K562 (cell line): ENCODE measurements at regions not wholly inside any gene's neighbourhood (a gene's known extent, or its start where the extent isn't known, plus 50 kb on each side); places are given as distances from the start of the nearest gene placed in this dataset.

Source experiments
- ATAC-seq: fragments of 200-7000 bp; cut with Tn5 transposase; 3 replicates; pipeline ENCODE4 v1.9.1; 2020; ENCODE audit warnings: moderate library complexity
- BruUV-seq: library from RNA; stranded (reverse); fragments of 400-500 nt; replicated peaks from 2 replicates; lab custom pipeline; 2021; lab: Mats Ljungman, UMichigan
- CTCF ChIA-PET: fragments of 300-600 bp; formaldehyde crosslinking; extraction: SDS; loops from one replicate; lab custom pipeline; 2021; ENCODE audit warnings: low intra/inter-chr PET ratio; lab: Yijun Ruan, JAX
- POLR2A ChIA-PET: fragments of 300-600, 350-650 bp; sonication (Branson Sonifier 250); formaldehyde crosslinking; extraction: SDS; loops from one replicate; lab custom pipeline; 2021; ENCODE audit warnings: antibody characterized with exemption, inconsistent platforms; lab: Yijun Ruan, JAX
- DNase-seq, 4 experiments: peaks; one replicate each; pipeline versions ENCODE4 v3.0.0 to v3.0.0-alpha.2; 2011 to 2018; ENCODE audit warnings: low spot score in 3 of 4, mixed read lengths in 3 of 4; ENCODE audit errors: extremely low read depth in 1 of 4
- FAIRE-seq: peaks from 2 replicates; lab custom pipeline; 2011; peaks lifted over from hg19 to GRCh38; lab: Jason Lieb, UNC
- H2AFZ ChIP-seq: 2 replicates; pipeline ENCODE4 v1.6.0; 2011; ENCODE audit warnings: low read depth, low read length, control low read depth, inconsistent platforms
- H3K27ac ChIP-seq: fragments of 200-600 bp; 3 replicates; pipeline ENCODE4 v1.8.0; 2011; ENCODE audit warnings: low read depth, mild to moderate bottlenecking, control low read depth, inconsistent platforms, low read length, moderate library complexity, mixed read lengths; ENCODE audit errors: extremely low read depth
- H3K27me3 ChIP-seq, 2 experiments: fragments of 300-600 bp in 1 of 2; 2 replicates in 1 of 2; 3 replicates in 1 of 2; pipeline versions ENCODE4 v1.6.0 to v1.8.0; 2011; ENCODE audit warnings: inconsistent platforms in 2 of 2, low read length in 2 of 2, mild to moderate bottlenecking in 1 of 2, mixed read lengths in 1 of 2, moderate library complexity in 1 of 2; ENCODE audit not compliant: control insufficient read depth in 2 of 2, insufficient read depth in 2 of 2
- H3K36me3 ChIP-seq: fragments of 300-600 bp; 3 replicates; pipeline ENCODE4 v1.8.0; 2011; ENCODE audit warnings: mild to moderate bottlenecking, low read length, inconsistent platforms; ENCODE audit not compliant: control insufficient read depth, insufficient read depth
- H3K4me1 ChIP-seq, 2 experiments: fragments of 200-600 bp in 1 of 2; replicated peaks in 1 of 2; 2 replicates in 1 of 2; 3 replicates in 1 of 2; pipeline versions ENCODE4 v1.5.1 to v1.8.0; 2011; ENCODE audit warnings: inconsistent platforms in 2 of 2, low read length in 2 of 2, mild to moderate bottlenecking in 1 of 2, mixed read lengths in 1 of 2, moderate library complexity in 1 of 2; ENCODE audit not compliant: control insufficient read depth in 2 of 2, insufficient read depth in 2 of 2
- H3K4me2 ChIP-seq: 2 replicates; pipeline ENCODE4 v1.6.1; 2011; ENCODE audit warnings: low read length, control low read depth, inconsistent platforms, mixed read lengths; ENCODE audit not compliant: insufficient read depth
- H3K4me3 ChIP-seq: fragments of 200-600 bp; sonication (generic), shearing (Covaris generic); 2 replicates; pipeline ENCODE4 v1.5.1; 2016; ENCODE audit warnings: control low read depth, inconsistent platforms
- H3K79me2 ChIP-seq: fragments of 200-600 bp; 3 replicates; pipeline ENCODE4 v1.8.0; 2011; ENCODE audit warnings: low read length, inconsistent platforms; ENCODE audit not compliant: control insufficient read depth, insufficient read depth
- H3K9ac ChIP-seq, 2 experiments: 2 replicates each; pipeline versions ENCODE4 v1.6.0 to v1.6.1; 2011; ENCODE audit warnings: low read depth in 2 of 2, low read length in 2 of 2, control low read depth in 1 of 2, inconsistent platforms in 1 of 2, mild to moderate bottlenecking in 1 of 2, mixed read lengths in 1 of 2; ENCODE audit not compliant: insufficient read depth in 1 of 2
- H3K9me1 ChIP-seq: one replicate; pipeline ENCODE4 v1.6.0; 2011; ENCODE audit warnings: inconsistent platforms, mild to moderate bottlenecking, low read length, moderate library complexity; ENCODE audit not compliant: control insufficient read depth, insufficient read depth
- H3K9me3 ChIP-seq: replicated peaks from 2 replicates; pipeline ENCODE4 v1.5.1; 2011; ENCODE audit warnings: low read depth, low read length, inconsistent platforms; ENCODE audit not compliant: control insufficient read depth, insufficient read depth
- H4K20me1 ChIP-seq: replicated peaks from 2 replicates; pipeline ENCODE4 v1.6.1; 2011; ENCODE audit warnings: low read length, inconsistent platforms, mixed read lengths; ENCODE audit not compliant: control insufficient read depth, insufficient read depth
- CBX5 ChIP-seq: IDR thresholded peaks from 2 replicates; pipeline ENCODE4 v1.6.1; 2014; ENCODE audit warnings: low read depth, borderline replicate concordance
- MEIS2 ChIP-seq: fragments of 450-650 bp; IDR thresholded peaks from 2 replicates; pipeline ENCODE4 v1.6.1; 2014; ENCODE audit warnings: mild to moderate bottlenecking; ENCODE audit not compliant: partially characterized antibody
- NFE2L1 ChIP-seq: fragments of 450-650 bp; IDR thresholded peaks from 2 replicates; pipeline ENCODE4 v1.6.1; 2016; ENCODE audit warnings: missing genetic modification characterization, low read depth, mild to moderate bottlenecking, missing compliant biosample characterization, moderate library complexity, borderline replicate concordance
- ZFP1 ChIP-seq: fragments of 450-650 bp; formaldehyde crosslinking; IDR thresholded peaks from 2 replicates; pipeline ENCODE4 v1.4.0; 2020; ENCODE audit warnings: mild to moderate bottlenecking, mixed read lengths
- ZNF253 ChIP-seq: fragments of 250-450 bp; sonication (Bioruptor Pico); conservative IDR thresholded peaks from 2 replicates; pipeline ENCODE4 v1.6.1; 2021; ENCODE audit warnings: mild to moderate bottlenecking
- WGBS: fragments of 100-300 bp; shearing (Covaris generic); methylation state at CpG from one replicate; pipeline ENCODE4 v1.1.6; 2016; ENCODE audit warnings: low coverage, mixed read lengths; ENCODE audit not compliant: insufficient coverage; ENCODE audit errors: missing lambda C conversion rate; 5-methylcytosine and 5-hydroxymethylcytosine counted together
- in situ Hi-C: fragments of 300-500 bp; cut with MboI; formaldehyde crosslinking; loops from 4 replicates; pipeline ENCODE4 v1.15.0; 2018; ENCODE audit warnings: inconsistent platforms, mixed read lengths
- intact Hi-C: fragments of 100-400 bp; cut with micrococcal nuclease; formaldehyde crosslinking; loops from 2 replicates; pipeline ENCODE4 v1.14.2; 2022
- TF ChIP-seq, protein P1 (sequence below): fragments of 450-650 bp; formaldehyde crosslinking; IDR thresholded peaks from 2 replicates; pipeline ENCODE4 v1.4.0; 2020; ENCODE audit warnings: mild to moderate bottlenecking, mixed read lengths
- TF ChIP-seq, protein P2 (sequence below): fragments of 450-650 bp; conservative IDR thresholded peaks from 2 replicates; pipeline ENCODE4 v1.6.1; 2016; ENCODE audit warnings: missing genetic modification characterization, low read depth, mild to moderate bottlenecking, missing compliant biosample characterization, moderate library complexity
- TF ChIP-seq, protein P3 (sequence below), 2 experiments: fragments of 200-800 bp in 1 of 2; sonication (Bioruptor generic) in 1 of 2; sonication (generic) in 1 of 2; formaldehyde crosslinking in 1 of 2; IDR thresholded peaks in 1 of 2; conservative IDR thresholded peaks in 1 of 2; 2 replicates each; pipeline versions ENCODE4 v1.5.0 to v1.6.1; 2016 to 2020; ENCODE audit warnings: missing compliant biosample characterization in 1 of 2, missing genetic modification characterization in 1 of 2, missing genetic modification reagents in 1 of 2
- TF ChIP-seq, protein P4 (sequence below), 2 experiments: fragments of 150-350 bp in 1 of 2; IDR thresholded peaks; 2 replicates each; pipeline ENCODE4 v1.6.1; 2012 to 2016; ENCODE audit warnings: low read depth in 2 of 2, low read length in 2 of 2, mild to moderate bottlenecking in 1 of 2, moderate library complexity in 1 of 2
- TF ChIP-seq, protein P5 (sequence below): sonication (generic); formaldehyde crosslinking; IDR thresholded peaks from 2 replicates; pipeline ENCODE4 v1.8.0; 2022; ENCODE audit warnings: missing genetic modification reagents, mild to moderate bottlenecking, moderate library complexity, borderline replicate concordance

DNA sequence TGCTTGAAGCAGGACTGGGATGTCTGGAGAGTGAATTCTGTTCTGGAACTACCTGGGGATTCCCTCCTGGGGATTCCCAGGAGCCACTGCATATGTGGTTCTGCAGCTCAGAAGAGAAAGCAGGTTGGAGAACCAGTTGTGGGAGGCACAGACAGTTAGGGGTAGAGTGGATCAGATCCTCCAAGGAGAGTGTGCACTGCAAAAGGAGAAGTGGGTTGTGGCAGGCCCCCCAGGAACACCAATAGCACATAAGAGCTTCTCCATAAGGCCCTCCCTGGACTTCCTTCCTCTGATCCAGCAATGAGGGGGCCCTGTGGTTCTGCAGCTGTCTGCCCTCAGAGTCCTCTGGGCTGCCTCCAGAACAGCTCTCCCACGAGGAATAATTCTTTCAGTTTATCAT lies 369.2 kb upstream of the CNR1 start:
- no peaks in the 10 kb centered on the region for H3K4me1 ChIP-seq
- in situ Hi-C loops, result no loop called here
- 0% methylated on average over 1 of the region's 1 CpG for WGBS
- DNase-seq, result no peak
- ChIA-PET POLR2A (no interaction called here), CTCF (no interaction called here)
- TF ChIP-seq NFE2L1 (tag) (no peak), CBX5 (no peak), ZNF253 (CRISPR knock-in tag) (no peak), MEIS2 (no peak), ZFP1 (CRISPR knock-in tag) (no peak)
- TF ChIP-seq, protein P1, sequence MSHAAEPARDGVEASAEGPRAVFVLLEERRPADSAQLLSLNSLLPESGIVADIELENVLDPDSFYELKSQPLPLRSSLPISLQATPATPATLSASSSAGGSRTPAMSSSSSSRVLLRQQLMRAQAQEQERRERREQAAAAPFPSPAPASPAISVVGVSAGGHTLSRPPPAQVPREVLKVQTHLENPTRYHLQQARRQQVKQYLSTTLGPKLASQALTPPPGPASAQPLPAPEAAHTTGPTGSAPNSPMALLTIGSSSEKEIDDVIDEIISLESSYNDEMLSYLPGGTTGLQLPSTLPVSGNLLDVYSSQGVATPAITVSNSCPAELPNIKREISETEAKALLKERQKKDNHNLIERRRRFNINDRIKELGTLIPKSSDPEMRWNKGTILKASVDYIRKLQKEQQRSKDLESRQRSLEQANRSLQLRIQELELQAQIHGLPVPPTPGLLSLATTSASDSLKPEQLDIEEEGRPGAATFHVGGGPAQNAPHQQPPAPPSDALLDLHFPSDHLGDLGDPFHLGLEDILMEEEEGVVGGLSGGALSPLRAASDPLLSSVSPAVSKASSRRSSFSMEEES (CRISPR knock-in tag), result no peak
- TF ChIP-seq, protein P2, sequence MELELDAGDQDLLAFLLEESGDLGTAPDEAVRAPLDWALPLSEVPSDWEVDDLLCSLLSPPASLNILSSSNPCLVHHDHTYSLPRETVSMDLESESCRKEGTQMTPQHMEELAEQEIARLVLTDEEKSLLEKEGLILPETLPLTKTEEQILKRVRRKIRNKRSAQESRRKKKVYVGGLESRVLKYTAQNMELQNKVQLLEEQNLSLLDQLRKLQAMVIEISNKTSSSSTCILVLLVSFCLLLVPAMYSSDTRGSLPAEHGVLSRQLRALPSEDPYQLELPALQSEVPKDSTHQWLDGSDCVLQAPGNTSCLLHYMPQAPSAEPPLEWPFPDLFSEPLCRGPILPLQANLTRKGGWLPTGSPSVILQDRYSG (tag), result no peak
- TF ChIP-seq, protein P3, sequence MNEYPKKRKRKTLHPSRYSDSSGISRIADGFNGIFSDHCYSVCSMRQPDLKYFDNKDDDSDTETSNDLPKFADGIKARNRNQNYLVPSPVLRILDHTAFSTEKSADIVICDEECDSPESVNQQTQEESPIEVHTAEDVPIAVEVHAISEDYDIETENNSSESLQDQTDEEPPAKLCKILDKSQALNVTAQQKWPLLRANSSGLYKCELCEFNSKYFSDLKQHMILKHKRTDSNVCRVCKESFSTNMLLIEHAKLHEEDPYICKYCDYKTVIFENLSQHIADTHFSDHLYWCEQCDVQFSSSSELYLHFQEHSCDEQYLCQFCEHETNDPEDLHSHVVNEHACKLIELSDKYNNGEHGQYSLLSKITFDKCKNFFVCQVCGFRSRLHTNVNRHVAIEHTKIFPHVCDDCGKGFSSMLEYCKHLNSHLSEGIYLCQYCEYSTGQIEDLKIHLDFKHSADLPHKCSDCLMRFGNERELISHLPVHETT (CRISPR knock-in tag; conservative IDR thresholded peaks at IDR 0.05 in 1 of 2, IDR thresholded peaks at IDR 0.05 in 1 of 2), result no peak
- TF ChIP-seq, protein P4, sequence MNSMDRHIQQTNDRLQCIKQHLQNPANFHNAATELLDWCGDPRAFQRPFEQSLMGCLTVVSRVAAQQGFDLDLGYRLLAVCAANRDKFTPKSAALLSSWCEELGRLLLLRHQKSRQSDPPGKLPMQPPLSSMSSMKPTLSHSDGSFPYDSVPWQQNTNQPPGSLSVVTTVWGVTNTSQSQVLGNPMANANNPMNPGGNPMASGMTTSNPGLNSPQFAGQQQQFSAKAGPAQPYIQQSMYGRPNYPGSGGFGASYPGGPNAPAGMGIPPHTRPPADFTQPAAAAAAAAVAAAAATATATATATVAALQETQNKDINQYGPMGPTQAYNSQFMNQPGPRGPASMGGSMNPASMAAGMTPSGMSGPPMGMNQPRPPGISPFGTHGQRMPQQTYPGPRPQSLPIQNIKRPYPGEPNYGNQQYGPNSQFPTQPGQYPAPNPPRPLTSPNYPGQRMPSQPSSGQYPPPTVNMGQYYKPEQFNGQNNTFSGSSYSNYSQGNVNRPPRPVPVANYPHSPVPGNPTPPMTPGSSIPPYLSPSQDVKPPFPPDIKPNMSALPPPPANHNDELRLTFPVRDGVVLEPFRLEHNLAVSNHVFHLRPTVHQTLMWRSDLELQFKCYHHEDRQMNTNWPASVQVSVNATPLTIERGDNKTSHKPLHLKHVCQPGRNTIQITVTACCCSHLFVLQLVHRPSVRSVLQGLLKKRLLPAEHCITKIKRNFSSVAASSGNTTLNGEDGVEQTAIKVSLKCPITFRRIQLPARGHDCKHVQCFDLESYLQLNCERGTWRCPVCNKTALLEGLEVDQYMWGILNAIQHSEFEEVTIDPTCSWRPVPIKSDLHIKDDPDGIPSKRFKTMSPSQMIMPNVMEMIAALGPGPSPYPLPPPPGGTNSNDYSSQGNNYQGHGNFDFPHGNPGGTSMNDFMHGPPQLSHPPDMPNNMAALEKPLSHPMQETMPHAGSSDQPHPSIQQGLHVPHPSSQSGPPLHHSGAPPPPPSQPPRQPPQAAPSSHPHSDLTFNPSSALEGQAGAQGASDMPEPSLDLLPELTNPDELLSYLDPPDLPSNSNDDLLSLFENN (IDR thresholded peaks at IDR 0.05; ENCODE audit: low read depth in 2 of 2, low read length in 2 of 2), result no peak
- TF ChIP-seq, protein P5, sequence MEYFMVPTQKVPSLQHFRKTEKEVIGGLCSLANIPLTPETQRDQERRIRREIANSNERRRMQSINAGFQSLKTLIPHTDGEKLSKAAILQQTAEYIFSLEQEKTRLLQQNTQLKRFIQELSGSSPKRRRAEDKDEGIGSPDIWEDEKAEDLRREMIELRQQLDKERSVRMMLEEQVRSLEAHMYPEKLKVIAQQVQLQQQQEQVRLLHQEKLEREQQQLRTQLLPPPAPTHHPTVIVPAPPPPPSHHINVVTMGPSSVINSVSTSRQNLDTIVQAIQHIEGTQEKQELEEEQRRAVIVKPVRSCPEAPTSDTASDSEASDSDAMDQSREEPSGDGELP (CRISPR knock-in tag), result no peak
- no peaks in the 10 kb centered on the region for H3K9me3 ChIP-seq
- BruUV-seq, result no TSS peak
- ATAC-seq, result no peak
- no peak overlapping the region for H3K9ac ChIP-seq
- peaks cover 0 to 31% of the 10 kb centered on the region in 2 experiments; a peak in 3 of 5 replicates for H3K27me3 ChIP-seq
- no peak overlapping the region for H2AFZ ChIP-seq
- no peaks in the 10 kb centered on the region for H3K79me2 ChIP-seq
- H3K9me1 ChIP-seq, result no peaks in the 10 kb centered on the region
- intact Hi-C loops, result no loop called here
- H3K36me3 ChIP-seq, result no peaks in the 10 kb centered on the region
- no peak overlapping the region for H3K4me2 ChIP-seq
- no peak overlapping the region for H3K27ac ChIP-seq
- no peak overlapping the region for H3K4me3 ChIP-seq
- no peak for FAIRE-seq
- no peaks in the 10 kb centered on the region for H4K20me1 ChIP-seq
